ENCODE measurements at regions not wholly inside any gene's neighbourhood (a gene's known extent, or its start where the extent isn't known, plus 50 kb on each side); places are given as distances from the start of the nearest gene placed in this dataset.

- TF ChIP-seq CTCF (IDR thresholded peaks at IDR 0.05; ENCODE audit: insufficient read depth, low read depth, low read length) (no peak), EZH2 (IDR thresholded peaks at IDR 0.05; ENCODE audit: insufficient read depth, low read length) (no peak)
These were observed 979.3 kb downstream of the IGSF11 start for GRCh38 chr3:118055381-118055780.

All from astrocyte (in vitro differentiated cells and primary cell).